GM12878 (cell line): ENCODE measurements at regions not wholly inside any gene's neighbourhood (a gene's known extent, or its start where the extent isn't known, plus 50 kb on each side); places are given as distances from the start of the nearest gene placed in this dataset.

Source experiments
- ATAC-seq: fragments of 200-7000 bp; cut with Tn5 transposase; 3 replicates; pipeline ENCODE4 v1.9.1; 2020; ENCODE audit warnings: mild to moderate bottlenecking, moderate library complexity
- BruUV-seq: library from RNA; stranded (reverse); fragments of 400-500 nt; replicated peaks from 2 replicates; lab custom pipeline; 2021; lab: Mats Ljungman, UMichigan
- CTCF ChIA-PET: fragments of 300-600 bp; sonication (Branson Sonifier 250); formaldehyde crosslinking; extraction: SDS; loops from one replicate; lab custom pipeline; 2021; ENCODE audit warnings: inconsistent platforms; lab: Yijun Ruan, JAX
- POLR2A ChIA-PET: fragments of 350-600 bp; formaldehyde crosslinking; extraction: SDS; loops from one replicate; lab custom pipeline; 2021; ENCODE audit warnings: inconsistent platforms; lab: Charles Lee
- RAD21 ChIA-PET: fragments of 300-600 bp; sonication (Branson Sonifier 250); formaldehyde crosslinking; loops from one replicate; lab custom pipeline; 2023; ENCODE audit warnings: antibody characterized with exemption; ENCODE audit not compliant: unreplicated experiment; lab: Charles Lee
- SMC1A ChIA-PET: fragments of 300-600 bp; sonication (Branson Sonifier 250); formaldehyde crosslinking; loops from one replicate; lab custom pipeline; 2023; ENCODE audit not compliant: unreplicated experiment, uncharacterized antibody; lab: Charles Lee
- DNase-seq: peaks from one replicate; pipeline ENCODE4 v3.0.0-alpha.2; 2011; ENCODE audit warnings: low read depth, low spot score
- FAIRE-seq: peaks from 3 replicates; lab custom pipeline; 2011; peaks lifted over from hg19 to GRCh38; lab: Jason Lieb, UNC
- H2AFZ ChIP-seq: 2 replicates; pipeline ENCODE4 v1.6.0; 2011; ENCODE audit warnings: low read depth, low read length, control low read depth; ENCODE audit not compliant: control insufficient read depth
- H3K27ac ChIP-seq: 2 replicates; pipeline ENCODE4 v1.5.1; 2011; ENCODE audit warnings: control low read depth; ENCODE audit not compliant: control insufficient read depth, insufficient read depth
- H3K27me3 ChIP-seq, 2 experiments: replicated peaks in 1 of 2; 2 replicates each; pipeline versions ENCODE4 v1.6.0 to v1.6.1; 2011; ENCODE audit warnings: low read length in 1 of 2; ENCODE audit not compliant: control insufficient read depth in 2 of 2, insufficient read depth in 2 of 2
- H3K36me3 ChIP-seq, 2 experiments: 2 replicates each; pipeline ENCODE4 v1.5.1; 2011; ENCODE audit warnings: low read length in 1 of 2; ENCODE audit not compliant: control insufficient read depth in 2 of 2, insufficient read depth in 2 of 2
- H3K4me1 ChIP-seq: 2 replicates; pipeline ENCODE4 v1.6.1; 2011; ENCODE audit warnings: mild to moderate bottlenecking, low read length, moderate library complexity, mixed read lengths; ENCODE audit not compliant: control insufficient read depth, insufficient read depth
- H3K4me2 ChIP-seq: 2 replicates; pipeline ENCODE4 v1.6.0; 2011; ENCODE audit warnings: control low read depth; ENCODE audit not compliant: control insufficient read depth, insufficient read depth
- H3K4me3 ChIP-seq: fragments of 200-600 bp; sonication (generic); 2 replicates; pipeline ENCODE4 v1.5.1; 2016
- H3K79me2 ChIP-seq: 2 replicates; pipeline ENCODE4 v1.6.0; 2011; ENCODE audit warnings: low read length; ENCODE audit not compliant: control insufficient read depth, insufficient read depth
- H3K9ac ChIP-seq: 2 replicates; pipeline ENCODE4 v1.8.0; 2011; ENCODE audit warnings: low read length, control low read depth, mixed read lengths; ENCODE audit not compliant: control insufficient read depth, insufficient read depth
- H3K9me3 ChIP-seq: replicated peaks from 3 replicates; pipeline ENCODE4 v1.5.1; 2011; ENCODE audit warnings: mild to moderate bottlenecking, low read length; ENCODE audit not compliant: control insufficient read depth, insufficient read depth
- H4K20me1 ChIP-seq: 2 replicates; pipeline ENCODE4 v1.6.0; 2011; ENCODE audit not compliant: control insufficient read depth, insufficient read depth
- E4F1 ChIP-seq: fragments of 450-650 bp; IDR thresholded peaks from 2 replicates; pipeline ENCODE4 v1.6.1; 2018; ENCODE audit warnings: borderline replicate concordance, mild to moderate bottlenecking; ENCODE audit not compliant: partially characterized antibody
- POLR2AphosphoS5 ChIP-seq: IDR thresholded peaks from 2 replicates; pipeline ENCODE4 v1.6.1; 2011; ENCODE audit warnings: mild to moderate bottlenecking, low read length, inconsistent platforms
- RBBP5 ChIP-seq: fragments of 200-600 bp; sonication (generic); conservative IDR thresholded peaks from 2 replicates; pipeline ENCODE4 v1.6.1; 2016
- STAT1 ChIP-seq: fragments of 450-650 bp; conservative IDR thresholded peaks from 2 replicates; pipeline ENCODE4 v1.6.1; 2014; ENCODE audit warnings: antibody characterized with exemption, mild to moderate bottlenecking
- USF2 ChIP-seq: IDR thresholded peaks from 2 replicates; pipeline ENCODE4 v1.6.1; 2011; ENCODE audit warnings: low read depth, low read length, improper control_type of control experiment, borderline replicate concordance
- ZNF207 ChIP-seq: fragments of 450-650 bp; IDR thresholded peaks from 2 replicates; pipeline ENCODE4 v1.6.1; 2014; ENCODE audit warnings: antibody characterized with exemption, mild to moderate bottlenecking, borderline replicate concordance
- WGBS: methylation state at CpG from one replicate; pipeline ENCODE4 v1.1.6; 2016; ENCODE audit warnings: low lambda C conversion rate; ENCODE audit not compliant: insufficient replicate concordance, insufficient coverage; ENCODE audit errors: missing lambda C conversion rate; 5-methylcytosine and 5-hydroxymethylcytosine counted together
- in situ Hi-C: fragments of 300-500 bp; cut with MboI; formaldehyde crosslinking; loops from 9 replicates; pipeline ENCODE4 v1.14.3; 2018; ENCODE audit warnings: mixed read lengths
- intact Hi-C: fragments of 100-400 bp; cut with micrococcal nuclease; formaldehyde crosslinking; loops from one replicate; pipeline ENCODE4 v1.14.2; 2022; ENCODE audit not compliant: unreplicated experiment

GRCh38 chr7:131830681-131831080 lies 274.3 kb upstream of the PODXL start:
- BruUV-seq: no TSS peak
- no peaks in the 10 kb centered on the region for H3K4me1 ChIP-seq
- H3K27ac ChIP-seq: no peak overlapping the region
- H2AFZ ChIP-seq: no peak overlapping the region
- no peaks in the 10 kb centered on the region for H3K36me3 ChIP-seq
- SMC1A ChIA-PET: no interaction called here
- intact Hi-C loops (no loop called here), in situ Hi-C loops (no loop called here)
- TF ChIP-seq USF2: no peak
- TF ChIP-seq E4F1: no peak
- TF ChIP-seq RBBP5: no peak
- no peak for TF ChIP-seq STAT1
- no peak for TF ChIP-seq POLR2AphosphoS5
- no peak for TF ChIP-seq ZNF207
- H3K9me3 ChIP-seq: no peaks in the 10 kb centered on the region
- H3K4me2 ChIP-seq: no peak overlapping the region
- DNase-seq: no peak
- H3K79me2 ChIP-seq: no peaks in the 10 kb centered on the region
- H4K20me1 ChIP-seq: no peaks in the 10 kb centered on the region
- POLR2A ChIA-PET: no interaction called here
- 45% methylated on average over 11 of the region's 11 CpGs for WGBS
- CTCF ChIA-PET: interaction anchor here (1.1 kb wide), 1 partner anchor 10 kb away, joined by 3 read pairs; no protein-coding TSS in a partner anchor
- no peak for FAIRE-seq
- no peak for ATAC-seq
- RAD21 ChIA-PET: no interaction called here
- H3K9ac ChIP-seq: no peak overlapping the region
- no peak overlapping the region for H3K4me3 ChIP-seq
- no peaks in the 10 kb centered on the region; a peak in 2 of 4 replicates for H3K27me3 ChIP-seq
